Fibroblast of pulmonary artery (primary cell): ENCODE measurements at regions not wholly inside any gene's neighbourhood (a gene's known extent, or its start where the extent isn't known, plus 50 kb on each side); places are given as distances from the start of the nearest gene placed in this dataset.

Experiments used
- DNase-seq: peaks from one replicate; pipeline ENCODE4 v3.0.0-alpha.2; 2010; ENCODE audit warnings: low read depth
- H3K4me3 ChIP-seq: replicated peaks from 2 replicates; pipeline ENCODE4 v1.5.1; 2011; ENCODE audit warnings: low read depth, mild to moderate bottlenecking, control low read depth, low read length, moderate library complexity
- CTCF ChIP-seq: IDR thresholded peaks from 2 replicates; pipeline ENCODE4 v1.5.1; 2011; ENCODE audit warnings: mild to moderate bottlenecking, control low read depth, low read length, inconsistent platforms; ENCODE audit errors: missing control alignments

- TF ChIP-seq CTCF: no peak
- DNase-seq: no peak
- no peak overlapping the region for H3K4me3 ChIP-seq
These were observed 237.0 kb upstream of the CDH20 start for GRCh38 chr18:61096226-61096625.

GRCh38 chr18:61107113-61107512, 226.1 kb upstream of the CDH20 start:
- TF ChIP-seq CTCF: no peak
- no peak for DNase-seq
- no peak overlapping the region for H3K4me3 ChIP-seq

GRCh38 chr18:61108706-61109105, 224.5 kb upstream of the CDH20 start:
- no peak for TF ChIP-seq CTCF
- no peak for DNase-seq
- H3K4me3 ChIP-seq: no peak overlapping the region

GRCh38 chr18:61123309-61123708, 209.9 kb upstream of the CDH20 start:
- DNase-seq: no peak
- no peak overlapping the region for H3K4me3 ChIP-seq
- TF ChIP-seq CTCF: no peak

- TF ChIP-seq CTCF: no peak
- no peak overlapping the region for H3K4me3 ChIP-seq
- no peak for DNase-seq
These were observed 205.3 kb upstream of the CDH20 start for GRCh38 chr18:61127714-61128467.

- no peak for TF ChIP-seq CTCF
- H3K4me3 ChIP-seq: no peak overlapping the region
- no peak for DNase-seq
These were observed 204.2 kb upstream of the CDH20 start for GRCh38 chr18:61129001-61129400.

- no peak overlapping the region for H3K4me3 ChIP-seq
- DNase-seq: no peak
- TF ChIP-seq CTCF: no peak
These were observed 201.2 kb upstream of the CDH20 start for GRCh38 chr18:61132031-61132430.
